IMR-90 (cell line): ENCODE measurements at regions not wholly inside any gene's neighbourhood (a gene's known extent, or its start where the extent isn't known, plus 50 kb on each side); places are given as distances from the start of the nearest gene placed in this dataset. TPM values are rescaled to one million over a fixed set of nuclear protein-coding genes. Genes with fewer than 3 reads are reported as not detected.

Experiments
- ATAC-seq: fragments of 200-7000 bp; cut with Tn5 transposase; 2 replicates; pipeline ENCODE4 v1.9.1; 2020; ENCODE audit warnings: low read depth, mild to moderate bottlenecking, moderate library complexity
- BruUV-seq: library from RNA; stranded (reverse); fragments of 400-500 nt; replicated peaks from 2 replicates; lab custom pipeline; 2021; lab: Mats Ljungman, UMichigan
- CTCF ChIA-PET: fragments of 300-600 bp; formaldehyde crosslinking; extraction: SDS; loops from one replicate; lab custom pipeline; 2021; ENCODE audit warnings: antibody characterized with exemption; lab: Yijun Ruan, JAX
- POLR2A ChIA-PET: fragments of 300-600 bp; sonication (Branson Sonifier 250); formaldehyde crosslinking; loops from one replicate; lab custom pipeline; 2022; ENCODE audit warnings: antibody characterized with exemption; ENCODE audit not compliant: unreplicated experiment; lab: Charles Lee
- DNase-seq: peaks from one replicate; pipeline ENCODE4 v3.0.0; 2013
- H2AFZ ChIP-seq: replicated peaks from 2 replicates; pipeline ENCODE3; 2013; ENCODE audit warnings: low read length, mild to moderate bottlenecking; ENCODE audit not compliant: poor library complexity
- H2AK5ac ChIP-seq: 2 replicates; pipeline ENCODE4 v1.6.1; 2013; ENCODE audit warnings: low read depth, low read length, inconsistent platforms
- H2AK9ac ChIP-seq: replicated peaks from 2 replicates; pipeline ENCODE3; 2013; ENCODE audit warnings: mild to moderate bottlenecking, low read depth, low read length, moderate library complexity; ENCODE audit not compliant: poor library complexity
- H2BK120ac ChIP-seq: 2 replicates; pipeline ENCODE4 v1.6.1; 2013; ENCODE audit warnings: low read depth, low read length, inconsistent platforms
- H2BK15ac ChIP-seq: 3 replicates; pipeline ENCODE4 v1.6.1; 2013; ENCODE audit warnings: low read depth, low read length, inconsistent platforms
- H2BK20ac ChIP-seq: 2 replicates; pipeline ENCODE4 v1.6.1; 2013; ENCODE audit warnings: low read depth, mild to moderate bottlenecking, inconsistent platforms, low read length, moderate library complexity
- H2BK5ac ChIP-seq: 2 replicates; pipeline ENCODE4 v1.6.1; 2013; ENCODE audit warnings: mild to moderate bottlenecking, low read depth, low read length, inconsistent platforms; ENCODE audit not compliant: poor library complexity, severe bottlenecking
- H3K14ac ChIP-seq: replicated peaks from 2 replicates; pipeline ENCODE4 v1.6.1; 2013; ENCODE audit warnings: low read depth, low read length, inconsistent platforms
- H3K18ac ChIP-seq: 2 replicates; pipeline ENCODE4 v1.6.1; 2013; ENCODE audit warnings: low read depth, low read length, control low read depth
- H3K23ac ChIP-seq: 2 replicates; pipeline ENCODE4 v1.6.1; 2013; ENCODE audit warnings: low read depth, low read length, inconsistent platforms
- H3K27ac ChIP-seq: 2 replicates; pipeline ENCODE4 v1.5.1; 2013; ENCODE audit warnings: mild to moderate bottlenecking, control low read depth, low read length; ENCODE audit not compliant: insufficient read depth
- H3K27me3 ChIP-seq: 2 replicates; pipeline ENCODE4 v1.6.1; 2013; ENCODE audit warnings: low read length; ENCODE audit not compliant: control insufficient read depth, insufficient read depth
- H3K36me3 ChIP-seq: 2 replicates; pipeline ENCODE4 v1.6.1; 2013; ENCODE audit warnings: low read length, mixed read lengths; ENCODE audit not compliant: control insufficient read depth, insufficient read depth
- H3K4ac ChIP-seq: 2 replicates; pipeline ENCODE4 v1.6.1; 2013; ENCODE audit warnings: low read depth, low read length, inconsistent platforms
- H3K4me1 ChIP-seq: 2 replicates; pipeline ENCODE4 v1.6.1; 2013; ENCODE audit warnings: low read length, mixed read lengths; ENCODE audit not compliant: control insufficient read depth, insufficient read depth
- H3K4me2 ChIP-seq: 2 replicates; pipeline ENCODE4 v1.6.1; 2013; ENCODE audit warnings: low read depth, mild to moderate bottlenecking, control low read depth, low read length, moderate library complexity
- H3K4me3 ChIP-seq: 2 replicates; pipeline ENCODE4 v1.5.1; 2013; ENCODE audit warnings: low read depth, mild to moderate bottlenecking, control low read depth, low read length, moderate library complexity; ENCODE audit not compliant: insufficient read depth
- H3K56ac ChIP-seq: 2 replicates; pipeline ENCODE4 v1.6.1; 2013; ENCODE audit warnings: low read length, inconsistent platforms; ENCODE audit not compliant: insufficient read depth; ENCODE audit errors: extremely low read depth
- H3K79me1 ChIP-seq, 2 experiments: 2 replicates each; pipeline ENCODE4 v1.6.1; 2013; ENCODE audit warnings: low read length in 2 of 2, inconsistent platforms in 1 of 2, low read depth in 1 of 2
- H3K9ac ChIP-seq: 2 replicates; pipeline ENCODE4 v1.6.1; 2013; ENCODE audit warnings: low read depth, low read length, control low read depth
- H3K9me1 ChIP-seq: 2 replicates; pipeline ENCODE4 v1.6.1; 2013; ENCODE audit warnings: low read length, inconsistent platforms; ENCODE audit not compliant: insufficient read depth
- H3K9me3 ChIP-seq: 2 replicates; pipeline ENCODE4 v1.6.1; 2013; ENCODE audit warnings: low read length; ENCODE audit not compliant: control insufficient read depth, insufficient read depth
- H4K20me1 ChIP-seq: 2 replicates; pipeline ENCODE4 v1.6.1; 2013; ENCODE audit warnings: low read length, inconsistent platforms; ENCODE audit not compliant: insufficient read depth
- H4K5ac ChIP-seq: 2 replicates; pipeline ENCODE4 v1.6.1; 2013; ENCODE audit warnings: mild to moderate bottlenecking, low read depth, low read length, control low read depth
- H4K8ac ChIP-seq, 2 experiments: 2 replicates each; pipeline ENCODE4 v1.6.1; 2013; ENCODE audit warnings: low read depth in 2 of 2, low read length in 2 of 2, control low read depth in 1 of 2, inconsistent platforms in 1 of 2
- H4K91ac ChIP-seq: 2 replicates; pipeline ENCODE4 v1.6.1; 2013; ENCODE audit warnings: low read depth, low read length, inconsistent platforms; ENCODE audit not compliant: insufficient read depth
- BHLHE40 ChIP-seq: fragments of 150-350 bp; IDR thresholded peaks from 2 replicates; pipeline ENCODE4 v1.6.1; 2016; ENCODE audit warnings: mild to moderate bottlenecking, low read depth, low read length
- CEBPB ChIP-seq: IDR thresholded peaks from 2 replicates; pipeline ENCODE4 v1.6.1; 2012; ENCODE audit warnings: low read depth, low read length, improper control_type of control experiment
- FOS ChIP-seq: fragments of 150-350 bp; IDR thresholded peaks from 2 replicates; pipeline ENCODE4 v1.6.1; 2016; ENCODE audit warnings: low read depth, low read length
- MAFK ChIP-seq: IDR thresholded peaks from 2 replicates; pipeline ENCODE4 v1.6.1; 2012; ENCODE audit warnings: low read depth, low read length, improper control_type of control experiment
- NFE2L2 ChIP-seq: fragments of 150-350 bp; IDR thresholded peaks from 2 replicates; pipeline ENCODE4 v1.6.1; 2016; ENCODE audit warnings: low read depth, mild to moderate bottlenecking, low read length
- POLR2A ChIP-seq: IDR thresholded peaks from 2 replicates; pipeline ENCODE4 v1.6.1; 2012; ENCODE audit warnings: mild to moderate bottlenecking, low read depth, low read length
- RAD21 ChIP-seq: IDR thresholded peaks from 2 replicates; pipeline ENCODE4 v1.6.1; 2012; ENCODE audit warnings: low read length, improper control_type of control experiment
- RFX5 ChIP-seq: IDR thresholded peaks from 2 replicates; pipeline ENCODE4 v1.8.0; 2012; ENCODE audit warnings: low read depth, mild to moderate bottlenecking, low read length, moderate library complexity
- SMC3 ChIP-seq: fragments of 150-350 bp; IDR thresholded peaks from 2 replicates; pipeline ENCODE4 v1.6.1; 2016; ENCODE audit warnings: low read depth, mild to moderate bottlenecking, antibody characterized with exemption, low read length, moderate library complexity
- USF2 ChIP-seq: fragments of 150-350 bp; IDR thresholded peaks from 2 replicates; pipeline ENCODE4 v1.6.1; 2017; ENCODE audit warnings: mild to moderate bottlenecking, antibody characterized with exemption, low read length, low read depth
- WGBS, 2 experiments: methylation state at CpG; one replicate each; pipeline versions ENCODE4 v1.1.5 to v1.1.7; 2013; ENCODE audit warnings: missing lambda C conversion rate in 2 of 2; ENCODE audit not compliant: insufficient read length in 1 of 2; ENCODE audit errors: extremely low coverage in 2 of 2; 5-methylcytosine and 5-hydroxymethylcytosine counted together
- dilution Hi-C: fragments of 300-500 bp; cut with HindIII; formaldehyde crosslinking; loops from one replicate; pipeline ENCODE4 v1.14.3; 2018; ENCODE audit warnings: low sequenced_read_pairs; ENCODE audit not compliant: unreplicated experiment
- in situ Hi-C: fragments of 300-500 bp; cut with MboI; formaldehyde crosslinking; loops from 3 replicates; pipeline ENCODE4 v1.14.3; 2019; ENCODE audit warnings: low sequenced_read_pairs, inconsistent platforms, mixed read lengths
- intact Hi-C: fragments of 100-400 bp; cut with micrococcal nuclease; formaldehyde crosslinking; loops from 2 replicates; pipeline ENCODE4 v1.10.0; 2022
- microRNA-seq, 2 experiments: library from miRNA; stranded (forward) in 1 of 2; unstranded in 1 of 2; fragments of 10-50 nt in 1 of 2; fragments of <30 nt in 1 of 2; gene quantifications in 1 of 2; microRNA quantifications in 1 of 2; one replicate each; pipeline versions ENCODE3 to v1.1.0; 2013 to 2020; ENCODE audit not compliant: insufficient read depth in 1 of 2, insufficient read length in 1 of 2, unreplicated experiment in 1 of 2
- small RNA-seq, 5 experiments: library from RNA; depleted of rRNA; stranded (forward); fragments of <200 nt; gene quantifications; one replicate each; pipeline ENCODE3, GENCODE V24; 2012

- no peak overlapping the region for H3K23ac ChIP-seq
Observed at GRCh38 chr3:178485756-178486155, 50.5 kb upstream of the KCNMB2 start.

More at GRCh38 chr3:178485756-178486155, 50.5 kb upstream of the KCNMB2 start:
- H3K14ac ChIP-seq, result no peak overlapping the region
- dilution Hi-C loops (no loop called here), in situ Hi-C loops (no loop called here), intact Hi-C loops (no loop called here)
- BruUV-seq, result no TSS peak
- H4K91ac ChIP-seq, result no peak overlapping the region
- no peaks in the 10 kb centered on the region for H3K27me3 ChIP-seq
- H2AK5ac ChIP-seq, result no peak overlapping the region
- H3K56ac ChIP-seq, result no peak overlapping the region
- no peaks in the 10 kb centered on the region for H3K4me1 ChIP-seq
- no peak overlapping the region for H3K4ac ChIP-seq
- H4K8ac ChIP-seq, result no peak overlapping the region
- no peaks in the 10 kb centered on the region for H4K20me1 ChIP-seq
- CTCF ChIA-PET, result no interaction called here
- DNase-seq (peak; percentile 7), ATAC-seq (no peak)
- POLR2A ChIA-PET, result no interaction called here
- H3K79me1 ChIP-seq, result no peaks in the 10 kb centered on the region
- no peak for TF ChIP-seq MAFK
- TF ChIP-seq USF2, result no peak
- no peak for TF ChIP-seq NFE2L2
- no peak for TF ChIP-seq SMC3
- TF ChIP-seq FOS, result no peak
- TF ChIP-seq POLR2A, result no peak
- no peak for TF ChIP-seq RAD21
- no peak for TF ChIP-seq RFX5
- TF ChIP-seq BHLHE40, result no peak
- no peak for TF ChIP-seq CEBPB
- H2BK120ac ChIP-seq, result no peak overlapping the region
- no peak overlapping the region for H3K9ac ChIP-seq
- no peak overlapping the region for H4K5ac ChIP-seq
- H3K9me3 ChIP-seq, result no peaks in the 10 kb centered on the region
- H3K9me1 ChIP-seq, result no peaks in the 10 kb centered on the region
- H3K4me3 ChIP-seq, result no peak overlapping the region
- no peak overlapping the region for H3K18ac ChIP-seq
- H3K4me2 ChIP-seq, result no peak overlapping the region
- H2AK9ac ChIP-seq, result no peak overlapping the region
- no peaks in the 10 kb centered on the region for H3K36me3 ChIP-seq
- no peak overlapping the region for H2BK5ac ChIP-seq
- H2AFZ ChIP-seq, result no peak overlapping the region
- no peak overlapping the region for H3K27ac ChIP-seq
- H2BK15ac ChIP-seq, result no peak overlapping the region
- H2BK20ac ChIP-seq, result no peak overlapping the region
- no CpG with 5 or more reads among the region's 4 CpGs for WGBS, 2 experiments

Small RNA genes lying in the stretch of these regions (microRNA-seq; reads per million reads assigned to microRNA genes)
- not detected for gene RF00425 (ENCODE audit: insufficient read depth, insufficient read length)
- gene RN7SKP52 (ENCODE audit: insufficient read depth, insufficient read length), result not detected
- gene RNA5SP148 (ENCODE audit: insufficient read depth, insufficient read length), result not detected
- not detected for gene RNU6-1120P (ENCODE audit: insufficient read depth, insufficient read length)

Small RNA genes lying in the stretch of these regions (small RNA-seq; reads per million reads assigned to genes)
- 0 reads per million in 5 experiments for gene RF00425
- 0 reads per million in 5 experiments for gene RN7SKP52
- gene RNA5SP148, result 0 reads per million in 5 experiments
- 0 reads per million in 5 experiments for gene RNU6-1120P
